ENCODE measurements at regions not wholly inside any gene's neighbourhood (a gene's known extent, or its start where the extent isn't known, plus 50 kb on each side); places are given as distances from the start of the nearest gene placed in this dataset.
"Not testable (repeated sequence)": the region's sequence is repeated elsewhere in the genome, so short reads cannot be mapped to it uniquely, and the experiment has no call there.

DNA sequence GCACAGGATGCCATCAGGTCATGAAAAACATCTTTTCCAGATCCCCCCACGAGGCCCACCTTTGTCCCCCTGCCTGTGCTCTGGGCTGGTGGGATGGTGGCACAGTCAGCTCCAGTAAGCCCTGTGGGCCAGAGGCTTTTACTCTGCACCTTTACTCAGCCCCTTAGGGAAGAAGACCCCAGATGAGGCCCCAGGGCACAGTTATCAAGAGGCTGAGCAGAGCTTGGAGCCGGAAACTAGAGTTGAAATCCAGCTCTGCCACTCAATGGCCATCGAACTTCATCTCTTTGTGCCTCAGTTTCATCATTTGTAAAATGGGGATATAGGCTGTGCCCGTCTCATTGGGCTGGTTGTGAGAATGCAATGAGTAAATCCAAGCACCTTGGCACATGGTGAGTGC, 81.7 kb upstream of the TOX2 start:
- H3K9me3 Mint-ChIP-seq: no peaks in the 10 kb centered on the region
- no peak overlapping the region for H3K27ac Mint-ChIP-seq
- CTCF ChIA-PET: interaction anchor here (0.6 kb wide), 1 partner anchor 16 kb away, joined by 3 read pairs; no protein-coding TSS in a partner anchor
- no peaks in the 10 kb centered on the region for H3K36me3 Mint-ChIP-seq (ENCODE audit: low read depth)
- H3K27me3 Mint-ChIP-seq (ENCODE audit: low read depth): peaks cover 3% of the 10 kb centered on the region
- no peak overlapping the region for H3K4me3 Mint-ChIP-seq
- DNase-seq: no peak
- intact Hi-C loops (cut with micrococcal nuclease): no loop called here
- H3K4me1 Mint-ChIP-seq (ENCODE audit: low read depth): no peaks in the 10 kb centered on the region

DNA sequence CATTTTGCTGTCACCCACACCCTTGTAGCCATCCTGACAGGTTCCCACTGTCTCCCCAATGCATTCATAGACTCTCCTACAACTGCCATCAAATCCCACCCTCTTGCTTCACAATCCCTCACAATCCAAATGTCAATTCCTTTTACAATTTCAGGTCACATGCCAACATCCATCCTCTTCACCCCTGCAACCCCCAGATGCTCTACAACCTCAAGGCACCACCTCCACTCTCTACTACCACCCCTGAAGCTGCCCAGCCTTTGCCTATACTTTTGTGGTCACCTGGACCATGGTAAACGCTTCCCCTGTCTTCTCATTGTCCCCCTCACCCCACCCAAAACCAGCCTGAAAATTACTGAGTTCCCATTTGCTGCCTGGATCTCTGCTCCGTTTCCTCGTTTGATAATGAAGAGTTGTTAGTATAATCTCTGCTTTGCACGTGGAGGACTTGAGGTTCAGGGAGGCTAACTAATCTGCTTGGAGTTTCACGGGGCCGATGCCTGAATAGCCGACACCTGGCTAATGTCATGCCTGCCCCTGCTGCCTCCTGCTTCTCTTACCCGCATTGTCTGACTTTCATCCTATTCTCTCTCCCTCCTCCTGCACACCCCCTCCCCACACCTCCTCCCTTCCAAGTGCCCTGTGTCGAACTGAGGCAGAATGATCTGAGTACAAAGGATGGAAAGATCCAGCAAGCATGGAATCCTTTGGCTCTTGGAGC, 82.4 kb upstream of the TOX2 start:
- Mint-ChIP-seq H3K36me3 (ENCODE audit: low read depth) (no peaks in the 10 kb centered on the region), H3K9me3 (no peaks in the 10 kb centered on the region), H3K27ac (no peak overlapping the region), H3K4me3 (no peak overlapping the region), H3K27me3 (ENCODE audit: low read depth) (peaks cover 3% of the 10 kb centered on the region), H3K4me1 (ENCODE audit: low read depth) (no peaks in the 10 kb centered on the region)
- CTCF ChIA-PET: no interaction called here
- intact Hi-C loops (cut with micrococcal nuclease): no loop called here
- DNase-seq: no peak

DNA sequence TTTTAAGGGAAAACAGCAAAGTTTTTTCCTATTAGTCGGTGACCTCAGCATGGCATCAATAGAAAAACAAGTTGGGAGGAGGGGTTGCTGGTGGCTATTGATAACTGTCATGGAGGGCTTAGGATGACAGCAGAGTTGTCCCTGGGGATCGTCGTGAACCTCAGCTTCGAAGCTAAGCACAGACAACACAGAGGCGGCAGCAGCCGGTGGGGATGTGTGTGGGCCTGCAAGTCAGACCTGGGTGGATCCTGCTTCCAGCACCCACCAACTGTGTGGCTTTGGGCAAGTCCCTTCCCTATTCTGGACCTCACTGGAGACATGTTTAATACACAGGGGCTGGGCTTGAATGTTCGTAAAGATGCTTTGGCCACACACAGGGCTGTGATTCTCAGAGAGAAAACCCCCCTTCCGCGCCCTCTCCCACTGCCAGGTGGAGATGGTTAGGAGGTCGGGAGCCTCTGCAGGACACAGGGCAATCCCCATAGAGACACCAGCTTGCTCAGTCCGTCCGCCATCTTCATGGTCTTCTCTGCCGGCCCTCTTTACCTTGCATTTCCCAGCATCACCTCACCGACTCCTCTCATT, 83.1 kb upstream of the TOX2 start:
- H3K27me3 Mint-ChIP-seq (ENCODE audit: low read depth): peaks cover 3% of the 10 kb centered on the region
- H3K36me3 Mint-ChIP-seq (ENCODE audit: low read depth): no peaks in the 10 kb centered on the region
- no peaks in the 10 kb centered on the region for H3K4me1 Mint-ChIP-seq (ENCODE audit: low read depth)
- H3K27ac Mint-ChIP-seq: no peak overlapping the region
- no peak overlapping the region for H3K4me3 Mint-ChIP-seq
- no peaks in the 10 kb centered on the region for H3K9me3 Mint-ChIP-seq
- DNase-seq: no peak
- intact Hi-C loops (cut with micrococcal nuclease): no loop called here
- CTCF ChIA-PET: no interaction called here

DNA sequence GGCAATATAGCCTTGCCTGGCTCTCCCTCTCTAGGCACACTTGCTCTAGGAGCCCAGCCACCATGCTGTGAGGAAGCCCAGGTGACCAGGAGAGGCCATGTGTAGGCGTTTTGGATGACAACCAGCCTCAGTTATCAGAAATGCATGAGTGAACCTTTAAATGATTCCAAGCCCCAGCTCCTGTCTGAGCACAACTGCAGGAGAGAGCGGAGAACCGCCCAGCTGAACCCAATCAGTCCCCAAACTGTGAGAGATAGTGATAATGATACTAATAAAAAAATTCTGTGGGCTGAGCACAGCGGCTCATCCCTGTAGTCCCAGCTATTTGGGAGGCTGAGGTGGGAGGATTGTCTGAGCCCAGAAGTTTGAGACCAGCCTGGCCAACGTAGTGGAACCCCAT, 83.8 kb upstream of the TOX2 start:
- Mint-ChIP-seq H3K27me3 (ENCODE audit: low read depth) (peaks cover 3% of the 10 kb centered on the region), H3K27ac (no peak overlapping the region), H3K9me3 (no peaks in the 10 kb centered on the region), H3K36me3 (ENCODE audit: low read depth) (no peaks in the 10 kb centered on the region), H3K4me1 (ENCODE audit: low read depth) (no peaks in the 10 kb centered on the region), H3K4me3 (no peak overlapping the region)
- DNase-seq: no peak
- intact Hi-C loops (cut with micrococcal nuclease): no loop called here
- CTCF ChIA-PET: no interaction called here

DNA sequence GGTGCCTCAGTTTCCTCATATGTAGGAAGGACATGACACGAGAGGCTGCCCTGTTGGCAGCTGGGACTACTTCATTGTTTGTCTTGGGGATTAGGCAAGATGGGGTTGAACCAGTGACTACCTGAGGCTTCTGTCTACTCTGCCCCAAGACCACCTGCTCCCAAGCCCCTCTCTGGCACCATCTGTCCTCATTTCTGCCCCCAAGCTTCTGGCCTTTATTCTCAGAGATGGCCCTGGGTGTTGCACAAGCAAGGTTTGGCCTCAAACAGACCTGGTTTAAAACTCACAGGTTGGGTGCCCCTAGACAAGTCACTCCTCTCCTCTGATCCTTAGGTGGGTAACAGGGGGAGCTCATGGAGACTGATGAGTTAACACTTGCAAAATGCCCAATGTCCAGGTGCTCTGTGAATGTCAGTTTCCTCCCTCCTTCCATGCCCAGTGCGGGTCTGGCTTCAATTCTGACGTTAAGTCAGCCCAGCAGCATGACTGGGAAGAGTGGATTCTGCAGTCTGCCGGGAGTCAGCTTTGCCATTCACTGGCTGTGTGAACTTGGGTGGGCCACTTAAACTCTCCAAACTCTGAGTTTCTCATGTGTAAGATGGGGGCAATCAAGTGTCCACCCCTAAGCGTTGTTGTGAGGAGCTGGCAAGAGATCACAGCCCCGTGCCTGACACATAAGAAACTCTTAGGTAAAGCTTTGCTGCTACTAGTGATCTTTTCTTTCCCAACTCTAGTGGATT, 84.5 kb upstream of the TOX2 start:
- H3K4me1 Mint-ChIP-seq (ENCODE audit: low read depth): no peaks in the 10 kb centered on the region
- intact Hi-C loops (cut with micrococcal nuclease): no loop called here
- H3K27ac Mint-ChIP-seq: no peak overlapping the region
- peaks cover 3% of the 10 kb centered on the region for H3K27me3 Mint-ChIP-seq (ENCODE audit: low read depth)
- CTCF ChIA-PET: interaction anchor here (0.9 kb wide), 1 partner anchor 20 kb away, joined by 3 read pairs; no protein-coding TSS in a partner anchor
- no peaks in the 10 kb centered on the region for H3K36me3 Mint-ChIP-seq (ENCODE audit: low read depth)
- DNase-seq: no peak
- no peak overlapping the region for H3K4me3 Mint-ChIP-seq
- no peaks in the 10 kb centered on the region for H3K9me3 Mint-ChIP-seq

DNA sequence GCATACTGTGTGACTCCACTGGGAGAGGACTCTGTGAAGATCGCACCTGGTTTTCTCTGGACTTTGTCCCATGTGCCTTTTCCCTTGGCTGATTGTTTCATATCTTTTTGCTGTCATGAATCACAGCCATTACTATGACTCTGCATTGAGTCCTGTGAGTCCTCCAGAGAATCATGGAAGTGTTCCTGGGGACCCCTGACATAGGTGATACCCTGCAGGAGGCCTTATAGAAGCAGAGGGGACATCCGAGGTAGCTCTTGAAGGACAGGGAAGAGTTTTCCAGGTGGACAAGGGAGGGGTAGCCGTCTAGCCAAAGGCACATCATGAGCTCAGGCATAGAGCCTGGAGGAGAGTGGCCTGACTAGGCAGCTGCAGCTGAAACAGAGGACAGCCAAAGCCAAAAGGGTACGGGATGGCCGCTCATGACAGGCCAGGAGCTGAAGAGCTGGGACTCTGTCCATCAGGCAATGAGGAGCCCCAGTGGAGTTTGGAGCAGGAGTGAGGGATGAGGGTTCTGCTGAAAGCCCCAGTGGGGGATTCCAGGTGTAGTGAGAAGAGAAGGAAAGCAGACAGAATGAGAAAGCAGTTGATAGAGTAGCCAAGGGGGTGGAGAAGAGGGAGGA, 86.6 kb upstream of the TOX2 start:
- Mint-ChIP-seq H3K4me3 (no peak overlapping the region), H3K27me3 (ENCODE audit: low read depth) (peaks cover 3% of the 10 kb centered on the region), H3K4me1 (ENCODE audit: low read depth) (no peaks in the 10 kb centered on the region), H3K27ac (no peak overlapping the region), H3K9me3 (no peaks in the 10 kb centered on the region), H3K36me3 (ENCODE audit: low read depth) (no peaks in the 10 kb centered on the region)
- no peak for DNase-seq
- CTCF ChIA-PET: interaction anchor here (0.6 kb wide), 1 partner anchor 557 kb away, joined by 3 read pairs; no protein-coding TSS in a partner anchor
- intact Hi-C loops (cut with micrococcal nuclease): no loop called here

DNA sequence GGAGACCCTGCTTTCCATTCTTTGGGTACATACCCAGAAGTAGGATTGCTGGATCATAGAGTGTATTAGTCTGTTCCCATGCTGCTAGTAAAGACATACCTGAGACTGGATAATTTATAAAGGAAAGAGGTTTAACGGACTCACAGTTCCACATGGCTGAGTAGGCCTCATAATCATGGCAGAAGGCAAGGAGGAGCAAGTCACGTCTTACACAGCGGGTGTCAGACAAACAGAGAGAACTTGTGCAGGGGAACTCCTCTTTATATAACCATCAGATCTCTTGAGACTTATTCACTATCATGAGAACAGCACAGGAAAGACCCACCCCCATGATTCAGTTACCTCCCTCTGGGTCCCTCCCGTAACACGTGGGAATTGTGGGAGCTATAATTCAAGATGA, 87.7 kb upstream of the TOX2 start:
- H3K36me3 Mint-ChIP-seq (ENCODE audit: low read depth); H3K4me1 Mint-ChIP-seq (ENCODE audit: low read depth); H3K9me3 Mint-ChIP-seq; DNase-seq; H3K27me3 Mint-ChIP-seq (ENCODE audit: low read depth); H3K4me3 Mint-ChIP-seq; H3K27ac Mint-ChIP-seq; CTCF ChIA-PET; intact Hi-C loops (cut with micrococcal nuclease): not testable (repeated sequence)

DNA sequence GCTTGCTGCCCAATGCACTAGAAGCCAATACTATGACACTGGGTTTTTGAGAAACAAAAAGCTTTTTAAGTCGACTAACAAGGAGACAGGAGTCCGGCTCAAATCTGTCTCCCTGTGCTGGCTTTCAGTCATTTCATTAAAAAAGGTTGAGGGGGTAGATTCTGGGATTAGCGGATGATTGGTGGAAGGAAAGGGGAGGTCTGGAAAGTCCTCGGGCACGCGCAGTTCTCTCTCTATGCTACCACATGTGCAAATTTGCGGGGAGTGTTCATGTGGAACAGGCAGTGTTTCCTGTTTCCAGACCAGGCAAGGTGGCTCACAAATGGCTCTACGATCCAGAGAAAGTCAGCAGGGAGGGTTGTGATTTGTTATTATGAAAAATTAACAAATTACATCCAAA, 89.1 kb upstream of the TOX2 start:
- no peaks in the 10 kb centered on the region for H3K9me3 Mint-ChIP-seq
- intact Hi-C loops (cut with micrococcal nuclease): no loop called here
- H3K4me1 Mint-ChIP-seq (ENCODE audit: low read depth): peaks cover 8% of the 10 kb centered on the region
- H3K27ac Mint-ChIP-seq: no peak overlapping the region
- DNase-seq: no peak
- peaks cover 3% of the 10 kb centered on the region for H3K27me3 Mint-ChIP-seq (ENCODE audit: low read depth)
- H3K4me3 Mint-ChIP-seq: no peak overlapping the region
- CTCF ChIA-PET: interaction anchor here (0.6 kb wide), 2 partner anchors 10 to 15 kb away, joined by 3 read pairs; no protein-coding TSS in a partner anchor
- no peaks in the 10 kb centered on the region for H3K36me3 Mint-ChIP-seq (ENCODE audit: low read depth)

DNA sequence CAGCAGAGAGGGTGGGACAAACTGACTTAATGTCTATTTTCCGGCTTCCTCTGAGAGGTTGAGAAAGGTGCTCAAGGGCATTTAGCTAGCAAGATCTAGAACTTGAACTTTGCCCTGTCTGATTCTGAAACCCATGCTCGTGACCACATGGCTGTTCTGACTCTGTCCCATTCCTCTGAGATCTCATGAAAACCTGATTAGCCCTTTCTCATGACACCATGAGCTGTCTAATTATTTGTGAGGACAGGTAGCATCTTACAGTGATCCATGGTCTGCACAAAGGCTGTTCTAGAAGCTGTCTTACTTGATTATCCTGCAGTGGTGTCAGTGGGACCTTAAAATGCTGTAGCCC, 89.6 kb upstream of the TOX2 start:
- Mint-ChIP-seq H3K36me3 (ENCODE audit: low read depth) (no peaks in the 10 kb centered on the region), H3K4me1 (ENCODE audit: low read depth) (peaks cover 8% of the 10 kb centered on the region), H3K27me3 (ENCODE audit: low read depth) (peaks cover 3% of the 10 kb centered on the region), H3K4me3 (no peak overlapping the region), H3K9me3 (no peaks in the 10 kb centered on the region), H3K27ac (no peak overlapping the region)
- CTCF ChIA-PET: no interaction called here
- intact Hi-C loops (cut with micrococcal nuclease): no loop called here
- no peak for DNase-seq

DNA sequence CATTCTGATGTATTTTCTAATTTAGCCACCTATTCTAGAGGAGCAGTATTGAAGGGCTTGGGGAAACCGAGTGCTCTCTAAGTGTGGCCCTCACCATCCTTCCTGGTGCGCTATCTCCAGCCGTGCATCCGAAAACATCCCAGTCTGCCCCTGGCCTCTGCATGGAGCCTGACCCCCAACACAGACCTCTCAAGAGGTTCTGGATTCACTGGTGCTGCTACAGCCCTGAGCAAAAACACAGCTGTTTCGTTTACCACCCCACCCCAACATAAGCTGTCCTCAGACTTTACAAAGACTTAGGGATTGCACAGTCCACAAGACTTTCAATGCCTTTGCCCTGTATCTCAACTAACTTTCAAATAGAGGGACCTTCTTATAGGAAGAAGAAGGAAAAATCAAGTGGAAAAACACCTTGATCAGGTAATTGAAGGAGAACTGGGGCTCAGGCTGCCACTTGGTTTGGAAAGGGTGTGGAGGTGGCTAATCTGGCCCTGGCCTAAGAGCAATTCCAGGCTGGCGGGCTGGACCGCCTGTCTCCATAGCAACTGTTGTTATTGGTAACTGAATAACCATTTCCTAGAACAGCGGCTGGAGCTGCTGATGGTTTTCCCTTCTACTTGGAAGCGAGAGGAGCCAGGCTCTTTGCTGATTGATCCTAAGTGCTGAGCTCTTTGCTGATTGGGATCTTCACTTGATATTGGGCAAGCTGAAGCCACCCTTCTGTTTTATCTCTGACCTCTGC, 90.2 kb upstream of the TOX2 start:
- no peak overlapping the region for H3K27ac Mint-ChIP-seq
- CTCF ChIA-PET: interaction anchor here (0.5 to 1.4 kb wide), 2 partner anchors 11 to 243 kb away, joined by 3 to 4 read pairs; no protein-coding TSS in a partner anchor
- no peaks in the 10 kb centered on the region for H3K9me3 Mint-ChIP-seq
- H3K4me1 Mint-ChIP-seq (ENCODE audit: low read depth): peaks cover 8% of the 10 kb centered on the region
- no peak overlapping the region for H3K4me3 Mint-ChIP-seq
- DNase-seq: no peak
- peaks cover 3% of the 10 kb centered on the region for H3K27me3 Mint-ChIP-seq (ENCODE audit: low read depth)
- intact Hi-C loops (cut with micrococcal nuclease): loop anchor here (5.0 kb wide), 1 partner anchor 72 kb away; no protein-coding TSS in a partner anchor
- no peaks in the 10 kb centered on the region for H3K36me3 Mint-ChIP-seq (ENCODE audit: low read depth)

DNA sequence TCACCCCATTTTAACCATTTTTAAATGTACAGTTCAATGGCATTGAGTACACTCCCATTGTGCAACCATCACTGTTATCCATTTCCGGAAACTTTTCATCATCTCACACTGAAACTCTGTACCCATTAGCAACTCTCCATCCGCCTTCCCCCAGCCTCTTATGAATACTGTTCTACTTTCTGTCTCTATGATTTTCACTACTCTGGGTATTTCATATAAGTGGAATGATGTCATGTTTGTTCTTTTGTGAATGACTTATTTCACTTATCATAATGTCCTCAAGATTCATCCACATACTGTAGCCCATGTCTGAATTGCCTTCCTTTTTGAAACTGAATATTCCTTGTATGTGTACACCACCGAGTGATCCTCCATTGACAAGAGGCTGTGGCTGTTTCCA, 92.9 kb upstream of the TOX2 start:
- CTCF ChIA-PET: no interaction called here
- H3K4me3 Mint-ChIP-seq: no peak overlapping the region
- H3K4me1 Mint-ChIP-seq (ENCODE audit: low read depth): peaks cover 8% of the 10 kb centered on the region
- H3K27ac Mint-ChIP-seq: no peak overlapping the region
- H3K27me3 Mint-ChIP-seq (ENCODE audit: low read depth): no peaks in the 10 kb centered on the region
- no peaks in the 10 kb centered on the region for H3K9me3 Mint-ChIP-seq
- intact Hi-C loops (cut with micrococcal nuclease): loop anchor here (5.0 kb wide), 1 partner anchor 69 kb away; no protein-coding TSS in a partner anchor
- no peaks in the 10 kb centered on the region for H3K36me3 Mint-ChIP-seq (ENCODE audit: low read depth)
- no peak for DNase-seq
